HK-2 (cell line): ENCODE measurements at regions not wholly inside any gene's neighbourhood (a gene's known extent, or its start where the extent isn't known, plus 50 kb on each side); places are given as distances from the start of the nearest gene placed in this dataset.

Source experiments
- DNase-seq: peaks from one replicate; pipeline ENCODE4 v3.0.0-alpha.2; 2018; ENCODE audit not compliant: unreplicated experiment

DNA sequence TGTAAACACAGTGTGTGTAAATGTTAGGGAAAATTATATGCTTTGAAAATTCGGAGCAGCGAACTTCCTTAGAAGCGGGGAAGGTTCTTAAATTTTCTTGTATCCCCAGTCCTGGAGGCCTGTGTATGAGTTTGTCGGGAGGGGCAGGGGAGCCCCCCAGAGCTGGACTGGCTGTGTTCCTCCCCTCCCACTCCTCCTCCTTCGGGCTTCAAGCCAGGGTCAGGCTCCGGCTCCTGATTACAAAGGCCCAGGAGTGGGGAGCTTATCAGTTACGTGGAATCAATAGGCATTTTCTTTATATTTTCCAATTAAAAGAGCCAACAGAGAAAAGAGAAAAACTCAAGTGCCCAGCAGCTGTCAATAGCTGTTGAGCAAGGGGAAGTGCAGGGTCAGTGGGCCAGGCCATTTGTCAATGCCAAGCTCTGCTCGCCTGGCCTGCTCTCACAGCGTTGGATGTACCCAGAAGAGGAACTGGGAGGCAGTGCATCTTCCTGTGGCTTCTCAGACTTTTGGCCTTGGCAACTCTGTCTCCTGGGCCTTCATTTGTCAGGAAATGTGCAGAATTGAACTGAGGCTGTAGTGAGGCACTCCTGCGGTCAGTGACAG is 156.9 kb upstream of the PCBD1 start:
- DNase-seq, result no peak

DNA sequence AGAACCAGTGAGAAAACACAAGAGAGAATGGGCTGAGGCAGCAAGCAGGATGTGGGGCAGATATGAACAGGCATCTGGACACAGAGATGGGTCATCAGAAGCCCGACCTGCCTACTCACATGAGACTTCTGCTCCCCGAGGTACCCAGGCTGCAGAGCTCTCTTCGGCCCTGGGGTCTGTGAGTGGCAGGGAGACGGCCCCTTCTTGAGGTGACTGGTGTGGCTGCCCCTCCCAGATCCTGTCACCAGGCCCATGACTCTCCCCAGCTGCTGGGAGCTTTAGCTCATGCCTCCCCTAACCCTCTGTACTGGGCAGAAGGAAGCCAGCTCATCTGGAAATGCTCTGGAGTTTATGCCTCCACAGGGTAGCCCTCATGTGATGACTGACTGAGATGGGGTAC is 157.6 kb upstream of the PCBD1 start:
- no peak for DNase-seq

DNA sequence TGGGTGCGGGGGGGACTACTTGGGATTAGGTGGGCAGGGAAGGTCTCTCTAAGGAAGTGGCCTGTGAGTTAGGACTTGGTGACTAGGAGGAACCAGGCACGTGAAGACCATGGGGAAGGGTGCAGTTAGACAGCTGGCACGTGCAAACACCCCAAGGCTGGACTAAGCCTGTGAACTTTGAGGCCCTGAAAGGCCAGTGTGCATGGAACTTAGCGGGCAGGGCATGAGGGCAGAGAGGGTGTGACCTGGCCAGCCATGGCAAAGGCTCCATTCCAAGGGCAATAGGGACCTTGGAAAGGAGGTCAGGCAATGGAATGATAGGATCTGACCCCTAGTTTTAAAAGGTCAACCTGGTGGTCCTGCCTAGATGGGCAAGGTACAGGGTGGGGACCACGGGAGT is 158.4 kb upstream of the PCBD1 start:
- no peak for DNase-seq

DNA sequence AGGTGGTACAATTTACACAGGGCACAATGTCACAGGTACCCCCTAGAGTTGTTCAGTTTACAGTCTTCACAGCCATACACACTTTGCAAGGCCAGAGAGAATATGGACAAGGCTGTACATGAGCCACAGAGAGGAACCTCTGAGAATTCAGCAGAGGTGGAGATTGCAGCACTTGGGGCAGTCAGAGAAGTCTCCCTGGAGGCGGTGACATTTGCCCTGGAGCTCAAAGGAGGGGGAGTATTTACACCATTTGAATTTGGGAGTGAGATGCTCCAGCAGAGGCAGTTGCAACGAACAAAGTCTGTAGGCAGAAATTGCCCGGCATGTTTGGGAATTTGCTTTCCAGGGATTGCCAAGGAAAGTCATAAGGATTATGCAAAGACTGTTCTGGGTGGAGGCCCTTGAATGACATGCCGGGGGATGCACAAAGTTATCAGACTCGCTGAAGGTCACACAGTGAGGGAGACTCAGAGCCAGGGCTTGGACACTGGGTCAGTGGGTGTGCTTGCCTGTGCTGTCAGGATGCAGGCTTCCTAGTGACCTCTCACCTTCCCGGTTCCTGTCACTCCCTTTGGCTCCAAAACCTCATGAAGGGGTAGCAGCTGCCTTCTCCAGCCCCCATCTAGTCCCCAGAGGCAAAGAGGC is 160.7 kb upstream of the PCBD1 start:
- DNase-seq, result no peak

DNA sequence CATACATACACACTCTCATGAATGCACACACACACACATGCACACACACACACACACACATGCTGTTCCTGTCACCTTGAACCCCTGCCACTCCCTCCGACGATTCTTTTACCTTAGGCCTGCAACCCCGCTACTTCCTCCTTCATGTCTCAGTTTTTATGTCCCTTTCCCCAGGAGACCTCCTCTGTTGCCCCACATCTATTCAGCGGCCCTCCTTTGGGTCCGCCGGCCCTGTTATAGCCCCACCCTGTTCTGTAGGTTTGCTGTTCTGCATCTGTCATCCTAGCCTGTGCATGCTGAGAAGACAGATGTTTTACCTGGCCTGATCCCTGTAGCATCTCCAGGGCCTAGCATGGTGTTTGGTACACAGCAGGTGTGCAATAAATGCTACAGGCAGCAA is 161.6 kb upstream of the PCBD1 start:
- no peak for DNase-seq

DNA sequence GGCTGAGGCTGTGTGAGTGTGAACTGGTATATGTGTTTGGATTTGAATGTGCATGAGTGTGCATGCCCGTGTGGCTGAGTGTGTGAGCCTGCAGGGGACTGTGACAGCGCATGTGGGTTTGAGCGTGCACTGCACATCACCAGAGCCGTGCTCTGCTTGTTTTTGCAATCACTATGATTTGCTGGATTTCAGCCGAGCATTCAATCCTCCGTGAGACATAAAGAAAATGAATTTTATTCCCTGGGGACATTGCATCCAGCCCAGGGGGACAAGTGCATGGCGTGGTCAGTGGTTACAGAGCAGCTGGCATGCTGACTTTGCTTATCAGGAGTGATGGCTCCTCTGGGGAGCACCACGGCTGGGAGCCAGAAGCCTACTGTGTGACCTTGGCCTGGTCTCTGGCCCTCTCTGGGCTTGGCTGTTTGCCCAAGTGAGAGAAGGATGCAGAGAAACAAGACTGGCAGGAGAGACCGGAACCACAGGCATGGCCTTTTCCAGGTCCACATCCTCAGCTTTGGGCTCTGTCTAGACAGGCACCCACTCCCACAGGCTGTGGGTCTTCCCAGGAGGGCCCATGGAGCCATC is 160.2 kb upstream of the UNC5B start:
- DNase-seq, result no peak

DNA sequence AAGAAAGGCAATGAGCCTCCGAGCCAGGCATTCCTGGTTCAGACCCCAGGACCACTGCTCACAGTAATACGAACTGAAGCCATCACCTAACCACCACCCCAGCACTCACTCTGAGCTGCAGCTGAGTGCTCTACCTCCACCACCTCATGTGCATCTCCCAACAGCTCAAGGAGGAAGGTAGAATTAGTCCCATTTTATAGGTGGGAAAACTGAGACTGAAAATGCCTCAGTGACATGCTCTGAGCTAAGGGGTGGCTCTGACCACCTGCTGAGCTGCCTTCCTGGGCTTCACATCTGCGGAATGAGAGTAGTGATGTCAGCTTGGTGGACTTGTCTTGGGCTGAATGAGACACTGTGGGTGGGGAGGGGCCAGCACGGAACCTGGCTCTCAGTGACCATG is 159.7 kb upstream of the UNC5B start:
- DNase-seq, result no peak

DNA sequence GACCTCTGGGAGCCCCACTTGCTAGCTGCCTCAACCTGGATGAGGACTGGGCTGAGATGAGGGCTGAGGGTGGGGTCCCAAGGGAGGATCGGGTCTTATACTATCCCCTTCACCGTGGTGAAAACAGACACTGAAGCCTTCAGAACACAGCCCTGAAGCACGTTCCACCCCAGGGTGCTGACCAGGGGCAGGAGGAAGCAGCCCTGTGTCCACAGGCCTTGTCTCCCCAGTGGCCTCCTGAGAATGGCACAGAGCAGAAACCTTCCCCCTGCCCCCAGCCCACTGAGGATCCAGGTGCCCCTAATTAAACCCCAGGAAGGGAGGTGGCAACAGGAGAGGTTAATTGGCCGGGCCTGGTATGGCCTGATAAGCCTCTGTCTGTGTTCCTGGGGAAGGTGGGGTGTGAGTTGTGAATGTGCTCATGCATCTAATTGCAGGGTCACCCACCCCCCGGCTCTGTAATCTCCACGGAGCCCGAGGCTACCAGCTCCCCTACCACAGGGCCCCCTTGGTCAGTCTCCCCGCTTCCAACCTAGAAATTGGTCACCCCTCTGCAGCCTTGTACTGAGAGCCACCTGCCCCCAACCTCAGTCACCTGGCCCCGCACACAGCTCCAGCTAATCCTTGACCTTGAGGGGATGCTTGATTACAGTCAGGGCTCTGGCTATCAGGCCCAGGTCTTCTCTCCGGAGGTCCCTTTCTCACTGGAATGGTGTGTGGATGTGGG is 159.0 kb upstream of the UNC5B start:
- DNase-seq, result no peak

DNA sequence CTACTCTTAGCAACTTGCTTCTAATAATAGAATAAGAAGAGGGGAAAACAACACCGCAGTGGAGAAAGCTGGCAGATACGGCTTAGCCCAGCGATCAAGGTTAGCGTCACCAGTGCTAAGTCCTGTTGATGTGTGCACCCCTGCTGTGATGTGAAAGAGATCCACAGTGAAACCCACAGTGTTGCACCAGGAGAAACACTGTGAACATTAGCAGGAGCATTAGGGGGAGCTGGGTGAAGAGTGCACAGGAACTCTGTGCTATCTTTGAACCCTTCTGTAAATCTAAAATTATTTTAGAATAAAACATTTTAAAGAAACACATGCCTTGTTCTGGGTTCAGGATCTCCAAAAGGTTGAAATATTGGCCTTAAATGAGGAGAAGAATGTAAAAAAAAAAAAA is 154.1 kb upstream of the UNC5B start:
- DNase-seq, result no peak

DNA sequence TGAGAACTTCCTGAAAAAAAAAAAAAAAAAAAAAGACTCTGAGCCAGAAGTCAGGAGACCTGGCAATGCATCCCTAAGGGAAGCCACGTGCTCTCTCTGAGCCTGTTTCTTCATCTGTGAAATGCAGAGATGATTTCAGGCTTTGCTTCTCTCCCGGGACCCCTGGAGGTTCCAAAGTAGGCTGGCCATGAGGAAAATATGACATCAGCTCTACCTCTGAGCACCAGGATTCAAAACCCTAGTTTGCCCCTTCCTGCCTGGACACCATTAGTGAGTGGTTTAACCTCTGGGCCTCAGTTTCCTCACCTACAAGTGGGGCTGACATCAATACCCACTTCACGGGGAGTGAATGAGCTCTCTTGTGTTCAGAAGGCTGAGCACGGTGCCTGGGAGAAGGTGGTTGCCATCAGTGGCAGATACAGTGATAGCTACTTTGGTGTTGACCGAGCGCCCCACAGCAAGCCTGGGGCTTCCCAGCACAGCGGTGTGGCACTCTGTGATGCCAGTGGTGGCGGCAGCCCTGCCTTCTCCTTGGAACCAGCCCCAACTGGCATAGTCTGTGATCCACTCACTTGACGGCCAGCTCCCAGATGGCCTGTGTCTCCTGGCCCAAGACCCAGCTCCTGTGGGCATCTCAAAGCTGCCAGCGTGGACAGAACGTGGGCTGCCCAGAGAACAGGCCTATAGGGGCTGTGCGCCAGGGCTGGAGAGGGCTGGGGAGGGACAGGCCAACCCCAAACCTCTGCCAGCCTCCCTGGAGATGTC is 153.1 kb upstream of the UNC5B start:
- no peak for DNase-seq

DNA sequence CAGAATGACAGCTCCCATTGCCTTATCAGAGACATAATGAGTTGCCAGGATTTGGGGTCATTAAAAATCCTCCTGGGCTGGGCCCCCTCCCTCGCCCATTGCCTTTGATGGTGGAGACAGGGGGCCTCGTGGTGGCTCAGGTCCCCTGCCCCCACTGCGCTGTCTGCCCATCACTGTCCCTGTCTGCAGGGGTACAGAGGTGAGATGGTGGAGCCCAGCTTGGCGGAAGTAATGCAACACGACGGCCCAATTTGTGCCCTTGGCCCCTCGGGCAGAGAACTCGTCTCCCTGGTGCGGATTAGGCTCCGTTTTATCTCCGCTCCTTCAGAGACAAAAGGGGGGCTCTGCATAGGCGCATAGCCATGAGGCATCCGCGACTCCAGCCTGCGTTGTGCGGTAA is 152.4 kb upstream of the UNC5B start:
- DNase-seq, result no peak

DNA sequence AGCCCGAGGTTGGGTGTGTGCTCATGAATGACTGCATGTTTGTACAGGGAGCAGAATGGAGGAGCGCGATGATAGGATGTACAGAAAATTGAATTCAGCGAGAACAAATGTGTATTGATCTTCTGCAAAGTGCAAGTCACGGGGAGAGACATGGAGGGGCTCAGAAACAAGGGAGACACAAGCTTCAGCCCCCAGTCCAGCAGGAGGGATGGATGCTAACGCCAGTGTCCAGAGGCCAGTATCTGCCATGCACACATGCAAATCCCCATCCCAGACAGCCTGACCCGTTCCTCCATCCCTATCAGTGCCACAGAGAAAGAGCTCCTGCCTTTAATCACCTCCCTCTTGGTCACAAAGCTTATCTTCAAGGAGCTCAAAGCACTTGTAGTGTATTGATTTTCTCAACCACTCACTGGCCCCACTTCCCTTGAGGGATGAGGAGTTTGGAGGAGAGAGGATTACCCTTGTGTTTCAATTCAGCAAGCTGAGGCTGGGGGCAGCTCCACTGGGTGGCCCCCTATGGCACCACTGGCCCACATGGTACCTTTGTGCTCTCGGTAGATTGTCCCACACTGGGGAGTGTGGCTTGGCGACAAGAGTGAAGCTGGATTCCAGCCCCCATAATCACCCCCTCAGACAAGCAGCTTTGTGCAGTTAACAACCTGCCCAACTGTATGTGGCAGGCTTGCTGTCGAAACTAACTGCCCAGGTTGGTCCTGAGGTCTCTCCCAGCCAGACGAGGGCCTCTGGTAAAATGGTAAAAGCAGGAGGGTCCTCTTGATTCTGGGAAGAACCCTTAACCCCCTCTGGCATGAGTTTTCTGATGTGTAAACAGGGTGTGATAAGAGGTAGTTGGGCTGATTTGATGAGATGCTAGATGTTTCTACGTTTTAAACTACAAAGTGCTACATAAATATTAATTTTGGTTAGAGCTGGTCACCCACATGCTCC is 151.6 kb upstream of the UNC5B start:
- no peak for DNase-seq

DNA sequence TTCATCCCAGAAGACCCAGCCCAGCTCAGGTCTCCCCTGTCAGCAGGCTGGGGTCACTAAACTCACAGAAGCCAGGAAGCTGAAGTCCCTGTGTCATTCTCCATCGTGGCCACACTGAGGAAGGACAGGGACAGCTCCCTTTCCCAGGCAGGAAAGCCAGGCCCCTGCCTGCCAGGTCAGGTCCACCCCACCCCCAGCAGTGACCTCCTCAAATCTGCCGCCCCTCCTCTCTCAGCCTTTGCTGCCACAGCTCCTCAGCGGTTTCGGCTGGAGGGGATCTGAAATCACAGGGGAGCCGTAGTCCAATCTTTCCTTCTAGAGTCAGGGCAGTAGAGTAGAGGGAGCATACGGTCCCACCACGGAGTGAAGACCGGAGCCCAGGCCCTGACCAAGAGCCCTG is 150.9 kb upstream of the UNC5B start:
- no peak for DNase-seq

DNA sequence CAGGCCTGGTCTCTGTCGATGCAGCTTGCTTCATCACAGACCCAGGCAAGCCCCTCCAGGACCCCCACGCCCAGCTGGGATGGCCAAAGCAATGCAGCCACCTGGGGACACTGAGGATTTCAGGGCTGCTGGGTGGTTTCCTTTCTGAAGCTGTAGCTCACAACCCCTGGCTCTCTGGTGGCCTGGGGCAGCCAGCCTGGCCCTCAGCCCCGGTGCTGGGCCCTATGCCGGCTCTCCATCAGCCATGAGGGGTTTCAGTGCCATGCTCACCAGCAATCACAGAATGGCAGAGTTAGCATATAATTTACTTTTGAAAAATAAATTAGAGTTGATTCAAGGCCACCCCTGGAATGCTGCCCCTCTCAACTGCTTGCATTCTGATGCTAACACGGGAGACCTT is 150.2 kb upstream of the UNC5B start:
- no peak for DNase-seq

DNA sequence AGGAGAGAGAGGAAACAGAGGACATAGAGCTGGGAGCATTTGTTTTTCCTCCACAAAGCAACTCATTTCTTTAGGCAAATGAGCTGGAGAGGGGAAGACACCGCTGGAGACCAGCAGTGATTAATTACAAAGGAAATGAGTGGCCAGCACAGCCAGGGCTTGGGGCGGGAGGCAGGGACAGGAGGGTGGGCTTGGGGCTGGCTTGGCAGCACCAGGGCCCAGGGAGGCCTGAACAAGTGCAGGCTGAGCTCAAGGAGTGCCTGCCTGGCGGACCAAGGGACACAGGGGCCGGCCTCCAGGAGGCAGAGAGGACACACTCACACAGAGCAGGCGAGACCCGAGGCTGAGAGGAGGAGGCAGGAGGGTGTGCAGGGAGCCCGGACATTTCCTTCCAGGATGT is 149.0 kb upstream of the UNC5B start:
- no peak for DNase-seq

DNA sequence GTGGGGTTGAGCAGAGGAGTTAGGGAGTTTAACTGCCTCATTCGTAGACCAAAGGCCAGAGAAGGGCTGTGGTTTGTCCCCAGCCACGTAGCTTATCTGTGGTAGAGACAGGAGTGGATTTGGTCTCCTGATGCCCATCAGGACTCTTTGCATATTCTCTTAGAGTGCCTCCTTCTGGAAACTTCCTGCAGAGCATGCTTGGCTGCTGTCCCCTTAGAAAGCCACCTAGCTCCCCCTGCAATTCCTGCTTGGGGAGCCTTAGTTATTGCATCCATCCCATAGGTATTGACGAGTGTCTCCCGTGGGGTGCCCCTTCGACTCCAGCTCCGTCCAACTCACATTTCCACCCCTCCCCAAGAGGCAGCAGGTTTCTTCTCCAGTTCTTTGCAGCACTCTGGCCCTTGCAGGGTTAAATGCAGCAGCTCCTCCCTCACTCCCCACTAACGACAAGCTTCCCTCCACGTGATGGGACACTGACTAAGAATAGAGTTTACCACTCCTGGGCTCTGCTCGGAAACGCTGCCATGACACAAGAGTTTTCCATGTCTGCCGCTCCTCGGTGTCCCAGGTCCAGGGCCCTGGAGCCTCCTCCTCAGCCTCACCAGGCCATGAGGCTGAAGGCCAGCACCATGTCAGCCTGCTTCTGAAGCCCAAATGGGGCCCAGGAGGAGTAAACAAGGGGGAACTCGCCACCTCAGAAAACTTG is 147.8 kb upstream of the UNC5B start:
- DNase-seq, result no peak

DNA sequence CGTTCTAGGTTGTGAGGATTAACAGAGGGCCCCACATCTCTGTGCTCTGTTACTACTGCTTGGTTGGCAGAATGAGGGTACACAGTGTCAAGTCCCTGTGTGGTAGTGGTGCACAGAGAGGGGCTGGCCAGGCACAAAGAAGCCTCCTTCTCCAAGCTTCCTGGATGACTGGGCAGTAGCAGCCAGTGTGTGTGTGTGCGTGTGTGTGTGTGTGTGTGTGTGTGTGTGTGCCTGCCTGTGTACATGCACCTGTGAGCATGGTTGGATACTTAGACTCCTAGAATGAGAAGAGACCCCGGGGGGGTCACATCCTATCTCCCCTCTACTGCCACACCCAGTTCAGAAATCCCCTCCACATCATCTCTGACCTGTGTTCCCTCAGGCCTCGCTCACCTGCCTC is 146.7 kb upstream of the UNC5B start:
- no peak for DNase-seq

DNA sequence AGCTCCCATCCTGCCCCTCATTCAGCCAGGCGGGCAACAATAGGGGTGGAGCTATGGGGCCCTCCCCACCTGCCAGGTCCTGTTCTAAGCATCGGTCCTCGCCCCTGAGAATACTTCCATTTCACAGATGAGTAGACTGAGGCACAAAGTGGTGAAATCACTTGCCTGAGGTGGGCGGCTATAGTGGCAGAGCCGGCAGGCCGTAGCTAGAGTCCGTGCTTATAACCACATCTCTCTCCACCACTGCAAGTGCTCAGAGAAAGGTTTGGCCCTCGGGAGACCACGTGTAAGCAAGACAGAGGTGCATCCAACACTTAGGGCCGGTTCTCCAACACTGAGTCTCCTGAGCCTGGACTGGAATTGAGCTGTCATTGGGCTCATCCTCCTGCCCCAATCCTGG is 145.8 kb upstream of the UNC5B start:
- DNase-seq, result no peak

DNA sequence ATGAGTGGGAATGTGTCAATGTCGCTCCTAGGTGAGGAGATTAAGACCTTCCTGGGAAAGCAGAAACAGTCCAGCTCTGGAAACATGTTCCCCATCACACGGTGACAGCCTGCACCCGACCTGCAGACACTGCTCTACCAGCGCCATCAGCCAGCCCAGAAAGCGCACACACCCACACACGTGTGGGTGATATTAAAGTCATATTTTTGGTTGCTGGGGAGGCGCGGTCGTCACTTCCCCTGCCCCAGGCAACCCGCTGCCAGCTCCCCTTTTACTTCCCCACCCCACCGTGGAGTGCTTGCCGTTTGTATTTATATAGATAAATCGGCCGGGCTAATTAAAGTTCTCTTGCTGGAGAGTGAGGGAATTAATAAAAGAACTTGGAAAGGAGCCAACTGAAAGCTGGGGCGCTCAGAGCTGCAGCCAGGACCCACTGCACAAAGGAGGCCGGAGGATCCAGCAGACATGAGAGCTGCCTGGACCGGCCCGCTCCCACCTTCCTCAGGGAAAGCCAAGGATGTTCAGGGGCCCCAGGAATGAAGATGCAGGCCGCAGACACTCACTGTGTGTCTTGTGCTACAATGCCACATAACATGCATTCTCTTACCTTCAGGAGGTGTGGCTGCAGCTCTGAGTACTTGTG is 145.2 kb upstream of the UNC5B start:
- DNase-seq, result no peak

DNA sequence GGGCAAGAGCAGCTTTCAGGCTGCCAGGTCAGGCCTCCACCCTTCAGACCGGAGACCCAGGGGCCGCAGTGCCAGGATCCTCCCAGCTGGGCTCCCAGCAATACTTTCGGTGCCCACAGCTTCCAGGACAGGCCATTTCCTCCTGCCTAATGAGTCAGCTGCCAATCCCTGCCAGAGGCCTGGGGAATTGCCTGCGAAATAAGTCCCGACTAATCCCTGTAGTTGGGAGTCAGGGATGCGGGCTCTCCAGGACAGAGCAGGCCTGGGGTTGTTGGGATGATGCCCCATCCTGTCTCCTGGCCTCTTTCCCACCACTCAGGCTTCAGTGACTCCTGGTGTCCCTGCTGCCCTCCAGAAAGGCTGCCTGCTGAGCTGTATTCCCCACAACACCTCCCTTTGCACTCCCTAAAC is 143.5 kb upstream of the UNC5B start:
- DNase-seq, result peak; percentile 35
